HG03442 (cell line): ENCODE measurements at regions not wholly inside any gene's neighbourhood (a gene's known extent, or its start where the extent isn't known, plus 50 kb on each side); places are given as distances from the start of the nearest gene placed in this dataset.
"Not testable (repeated sequence)": the region's sequence is repeated elsewhere in the genome, so short reads cannot be mapped to it uniquely, and the experiment has no call there.

ENCODE experiments used
- ATAC-seq: cut with Tn5 transposase; IDR thresholded peaks from one replicate; pipeline ENCODE4 v1.9.1; 2021; ENCODE audit warnings: mild to moderate bottlenecking, moderate library complexity; ENCODE audit not compliant: unreplicated experiment

DNA sequence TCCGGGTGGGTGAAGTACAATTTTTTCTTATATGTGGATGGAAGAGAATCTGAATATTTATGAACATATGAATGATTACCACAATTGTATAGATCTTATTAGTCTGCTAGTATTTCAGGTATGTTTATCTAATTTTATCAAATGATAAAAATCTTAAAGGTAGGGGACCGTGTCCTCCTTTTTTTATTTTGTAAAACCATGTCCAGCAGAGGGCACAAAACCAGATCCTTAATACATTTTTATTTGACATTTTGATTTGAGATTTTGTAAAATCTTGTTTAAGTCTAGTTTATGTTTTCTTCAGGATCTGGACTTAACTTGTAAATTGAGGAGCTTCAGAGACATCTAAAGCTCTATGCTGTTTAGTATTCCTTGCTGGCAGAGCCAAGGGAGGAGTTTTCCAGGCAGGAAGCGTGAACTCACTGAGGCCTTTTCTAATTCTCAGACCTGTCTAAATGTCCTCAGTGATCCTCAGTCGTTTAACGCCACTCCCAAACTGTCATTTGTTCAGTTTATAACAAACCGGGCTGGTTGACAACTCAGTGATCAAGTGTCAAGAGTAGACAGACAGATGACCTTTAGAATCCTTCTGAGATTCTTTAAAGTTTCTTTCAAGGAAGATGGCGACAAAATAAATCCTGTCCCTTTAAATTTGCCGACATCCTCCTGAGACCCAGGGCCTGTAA, 263.9 kb downstream of the KTN1 start:
- ATAC-seq, result no peak

DNA sequence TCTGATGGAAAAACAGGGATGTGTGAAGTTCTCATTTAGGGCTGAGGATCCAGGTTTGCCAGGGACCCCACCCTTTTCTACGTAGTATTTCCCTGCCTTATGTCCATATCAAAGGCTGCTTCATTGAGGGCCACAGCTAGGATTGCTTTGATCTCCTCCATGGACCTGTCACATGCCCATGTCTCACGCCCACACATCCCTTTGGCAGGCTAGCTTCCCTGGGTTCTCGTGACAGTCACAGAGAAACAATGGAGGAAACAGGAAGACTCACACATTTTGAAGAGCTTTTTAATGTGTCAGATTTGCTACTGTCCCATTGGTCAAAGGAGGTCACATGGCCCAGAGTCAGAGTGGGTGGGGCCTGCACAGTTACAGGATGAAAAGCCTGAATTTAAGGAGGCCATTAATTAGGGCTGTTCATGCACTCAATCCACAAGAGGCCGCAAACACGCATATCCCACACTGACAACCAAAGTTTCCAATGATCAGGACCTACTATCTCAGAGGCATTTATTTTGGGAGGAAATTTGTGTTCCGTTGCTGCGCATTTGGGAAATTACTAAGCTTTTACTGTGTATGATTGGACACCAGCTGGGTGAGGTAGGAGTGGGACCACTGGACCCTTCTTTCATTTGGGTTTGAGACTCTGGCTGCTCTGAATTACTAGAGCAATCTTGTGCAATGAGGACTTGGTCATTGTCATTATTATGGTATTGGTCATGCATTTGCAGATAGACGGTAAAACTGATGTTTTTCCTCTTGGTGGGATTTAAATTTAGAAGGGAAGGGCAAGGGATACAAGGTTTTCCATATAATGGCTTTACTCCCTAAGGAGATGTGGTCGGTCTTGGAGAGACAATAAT, 266.2 kb downstream of the KTN1 start:
- ATAC-seq, result no peak

DNA sequence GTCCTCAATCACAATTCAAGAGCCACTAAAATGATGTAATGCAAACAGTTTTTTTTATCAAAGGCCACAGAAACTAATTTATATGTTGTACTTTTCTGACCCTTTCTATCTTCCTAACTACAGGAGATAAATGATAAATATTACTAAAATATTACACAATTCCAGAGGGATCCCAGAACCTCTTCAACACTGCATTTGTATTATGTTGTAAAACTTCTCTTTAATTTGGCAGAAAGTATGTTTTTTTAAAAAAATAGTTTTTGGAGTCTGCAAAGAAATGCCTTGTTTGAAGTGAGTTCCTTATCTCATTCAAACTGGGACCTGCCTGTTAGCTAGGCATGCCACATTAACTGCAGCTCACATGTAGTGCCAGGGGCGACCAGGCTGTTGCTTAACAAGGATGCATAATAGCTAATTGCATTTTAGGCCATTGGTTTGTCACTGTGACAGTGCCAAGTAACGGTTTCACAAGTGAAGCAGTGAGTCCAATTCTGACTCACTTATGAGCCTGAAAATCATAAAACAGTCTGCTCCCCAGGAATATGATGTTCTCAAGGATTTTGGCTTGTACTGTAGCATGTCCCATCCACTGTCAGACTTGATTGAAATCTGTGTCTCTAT, 266.9 kb downstream of the KTN1 start:
- ATAC-seq, result no peak

DNA sequence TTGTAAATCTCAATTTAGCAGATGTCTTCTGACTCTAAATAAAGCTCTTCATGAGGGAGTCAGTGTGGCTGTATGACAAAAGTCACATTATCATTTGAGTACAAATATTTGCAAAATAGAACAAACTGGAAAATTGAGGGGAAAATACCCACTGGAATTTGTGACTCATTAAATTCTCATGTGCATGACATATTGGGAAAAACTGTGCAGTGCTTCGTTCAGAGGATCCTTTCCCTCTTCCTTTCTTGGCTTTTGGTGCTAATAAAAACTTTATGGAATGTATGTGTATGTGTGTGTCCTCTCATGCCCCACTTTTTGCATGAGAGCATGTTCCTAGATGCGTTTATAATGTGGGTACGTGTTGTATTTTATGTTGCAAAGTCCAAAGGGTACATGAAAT, 267.8 kb downstream of the KTN1 start:
- no peak for ATAC-seq

DNA sequence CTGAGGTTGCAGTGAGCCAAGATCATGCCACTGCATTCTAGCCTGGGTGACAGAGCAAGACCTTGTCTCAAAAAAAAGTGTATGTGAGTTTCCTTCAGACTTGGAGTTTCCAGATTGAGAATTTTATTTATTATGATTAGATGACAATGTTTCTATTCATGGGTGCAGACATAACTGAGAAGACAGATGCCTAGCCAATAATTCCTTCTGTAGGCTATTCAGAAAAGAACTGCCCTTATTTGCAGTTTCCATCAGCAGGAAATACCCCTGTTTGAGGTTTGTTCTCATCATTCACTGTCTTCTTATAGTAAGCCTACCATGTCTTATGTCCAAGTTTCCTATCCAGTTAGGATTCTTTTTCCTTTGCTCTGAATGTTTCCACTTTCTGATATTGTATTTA, 269.0 kb downstream of the KTN1 start:
- no peak for ATAC-seq

DNA sequence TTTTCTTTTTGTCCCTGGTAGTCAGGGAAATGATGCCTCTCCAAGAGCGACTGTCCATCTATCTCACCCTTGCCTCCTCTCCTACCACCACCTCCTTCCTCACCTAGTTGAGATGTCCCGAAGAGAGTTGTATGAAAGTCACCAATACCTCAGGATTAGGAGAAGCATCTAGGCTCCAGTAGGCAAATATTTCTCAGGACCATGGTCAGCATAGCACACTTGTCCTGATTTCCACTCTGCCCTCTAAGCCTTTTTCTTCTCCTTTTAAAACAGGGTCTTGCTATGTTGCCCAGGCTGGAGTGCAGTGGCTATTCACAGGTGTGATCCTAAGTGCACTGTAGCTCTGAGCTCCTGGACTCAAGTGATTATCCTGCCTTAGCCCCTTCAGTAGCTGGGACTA, 268.4 kb upstream of the PELI2 start:
- ATAC-seq, result no peak

DNA sequence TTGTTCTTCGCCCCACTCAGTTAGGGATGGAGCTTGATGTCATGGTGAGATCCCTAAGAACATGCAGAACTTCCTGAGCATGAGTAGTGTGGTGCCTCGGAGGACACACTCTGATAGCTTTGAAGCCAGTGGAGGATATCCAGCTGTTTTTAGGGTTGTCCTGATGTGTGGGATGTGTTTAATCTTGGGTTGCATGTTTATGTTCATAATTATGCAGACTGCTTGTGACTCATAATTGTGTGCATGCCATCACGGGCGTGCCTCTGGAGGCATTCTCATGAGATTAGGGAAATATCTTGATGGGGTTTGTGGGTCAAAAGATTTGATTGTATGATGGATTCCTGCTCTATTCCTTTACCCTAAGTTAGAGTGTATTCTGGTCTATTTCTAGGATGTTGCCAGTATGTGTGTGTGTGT, 267.4 kb upstream of the PELI2 start:
- no peak for ATAC-seq

DNA sequence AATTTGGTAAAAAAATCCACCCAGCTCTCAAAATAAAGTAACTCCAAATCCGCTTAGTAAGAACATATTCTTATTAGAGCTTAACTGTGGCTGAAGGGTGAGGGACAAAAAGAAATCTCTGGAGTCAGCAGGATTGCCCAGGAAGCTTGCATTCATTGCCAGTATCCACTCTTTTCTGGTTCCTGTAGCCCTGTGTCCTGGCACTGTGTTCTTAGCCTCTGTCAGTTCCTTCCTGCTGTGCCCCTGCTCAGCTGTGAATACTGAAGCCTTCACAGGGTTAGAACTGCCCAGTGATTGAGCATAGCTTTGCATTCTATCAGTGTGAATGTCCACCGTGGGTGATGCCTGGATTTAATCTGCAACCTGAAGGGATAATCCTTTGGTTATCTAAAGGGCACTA, 266.9 kb upstream of the PELI2 start:
- no peak for ATAC-seq

DNA sequence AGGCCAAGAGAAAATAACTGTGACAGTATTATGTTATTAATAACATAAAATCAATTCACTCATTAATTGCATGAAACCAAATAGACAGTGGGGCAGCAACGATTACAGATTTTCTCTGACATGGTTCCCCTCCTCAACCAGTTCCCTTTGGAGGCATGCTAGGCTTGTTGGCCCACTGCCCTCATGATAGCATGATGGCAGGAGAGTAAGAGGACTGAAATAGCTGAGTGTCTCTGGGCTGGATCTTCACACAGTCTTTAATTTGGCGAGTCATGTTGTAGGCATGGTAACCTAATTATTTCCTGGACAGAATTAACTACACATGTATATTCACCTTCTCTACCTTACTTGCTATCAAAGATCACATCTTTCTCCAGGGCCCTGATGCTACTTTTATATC, 266.2 kb upstream of the PELI2 start:
- ATAC-seq, result no peak

DNA sequence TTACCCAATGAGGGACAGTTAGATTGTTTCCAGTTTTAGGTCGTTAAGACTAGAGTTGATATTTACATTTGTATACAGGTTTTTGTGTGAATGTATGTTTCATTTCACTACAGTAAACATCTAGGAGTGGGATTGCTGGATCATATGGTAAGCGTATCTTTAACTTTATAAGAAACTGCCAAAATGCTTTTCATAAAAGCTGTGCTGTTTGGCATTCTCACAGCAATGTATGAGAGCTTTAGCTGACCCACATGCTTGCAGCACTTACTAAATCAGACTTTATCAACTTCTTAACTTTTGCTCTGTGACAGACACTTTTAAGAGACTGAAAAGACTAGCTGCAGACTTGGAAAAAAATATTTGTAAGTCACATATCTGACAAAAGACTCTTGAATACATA, 262.5 kb upstream of the PELI2 start:
- ATAC-seq, result no peak

DNA sequence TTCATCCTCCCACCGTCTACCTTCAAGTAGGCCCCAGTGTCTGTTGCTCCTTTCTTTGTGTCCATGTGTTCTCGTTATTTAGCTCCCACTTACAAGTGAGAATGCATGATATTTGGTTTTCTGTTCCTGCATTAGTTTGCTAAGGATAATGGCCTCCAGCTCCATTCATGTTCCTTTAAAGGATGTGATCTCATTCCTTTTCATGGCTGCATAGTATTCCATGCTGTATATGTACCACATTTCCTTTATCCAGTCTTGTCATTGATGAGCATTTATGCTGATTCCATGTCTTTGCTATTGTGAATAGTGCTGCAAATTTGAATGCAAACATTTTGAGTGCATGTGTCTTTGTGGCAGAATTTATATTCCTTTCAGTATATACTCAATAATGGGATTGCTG, 259.6 kb upstream of the PELI2 start:
- ATAC-seq, result no peak

DNA sequence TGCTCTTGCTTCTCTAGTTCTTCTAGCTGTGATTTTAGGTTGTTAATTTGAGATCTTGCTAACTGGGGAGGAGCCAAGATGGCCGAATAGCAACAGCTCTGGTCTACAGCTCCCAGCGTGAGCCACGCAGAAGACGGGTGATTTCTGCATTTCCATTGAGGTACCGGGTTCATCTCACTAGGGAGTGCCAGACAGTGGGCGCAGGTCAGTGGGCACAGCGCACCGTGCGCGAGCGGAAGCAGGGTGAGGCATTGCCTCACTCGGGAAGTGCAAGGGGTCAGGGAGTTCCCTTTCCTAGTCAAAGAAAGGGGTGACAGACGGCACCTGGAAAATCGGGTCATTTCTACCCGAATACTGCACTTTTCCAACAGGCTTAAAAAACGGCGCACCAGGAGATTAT, 256.6 kb upstream of the PELI2 start:
- ATAC-seq, result not testable (repeated sequence)

DNA sequence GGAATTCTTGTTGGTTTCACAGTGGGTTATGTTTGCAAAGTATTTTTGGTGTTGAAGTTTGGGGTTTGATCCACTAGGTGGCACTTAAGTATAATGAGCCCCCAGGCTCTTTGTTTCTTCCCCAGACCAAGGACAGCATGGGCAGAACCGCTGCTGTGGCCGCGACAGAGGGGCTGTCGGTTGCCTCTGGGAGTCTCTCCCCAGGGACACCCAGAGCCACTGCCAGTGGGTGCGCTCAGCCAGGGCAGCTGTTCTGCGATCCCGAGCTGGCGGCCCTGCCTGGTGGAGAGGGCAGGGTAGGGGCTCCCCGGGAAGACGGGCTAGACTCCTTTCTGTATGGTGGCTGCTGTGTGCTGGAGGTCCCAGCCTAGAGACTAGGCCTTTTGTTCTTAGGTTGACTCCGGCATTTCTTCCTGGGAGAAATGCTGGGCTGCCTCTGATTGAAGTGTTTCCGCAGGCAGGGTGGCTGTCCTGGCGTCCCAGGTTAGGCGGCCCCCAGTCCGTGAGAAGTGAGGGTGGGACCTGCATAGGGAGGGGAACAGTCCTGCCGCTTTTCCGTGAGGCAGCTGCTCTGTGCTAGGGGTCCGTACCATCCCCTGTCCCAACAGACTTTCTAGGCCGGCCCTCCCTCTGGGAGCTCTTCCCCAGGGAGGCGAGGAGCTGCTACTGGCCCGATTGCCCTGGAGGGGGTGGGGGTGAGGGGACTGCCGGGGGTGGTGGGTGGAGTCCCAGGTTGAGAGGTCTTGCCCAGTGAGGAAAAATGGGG, 253.1 kb upstream of the PELI2 start:
- ATAC-seq, result no peak

DNA sequence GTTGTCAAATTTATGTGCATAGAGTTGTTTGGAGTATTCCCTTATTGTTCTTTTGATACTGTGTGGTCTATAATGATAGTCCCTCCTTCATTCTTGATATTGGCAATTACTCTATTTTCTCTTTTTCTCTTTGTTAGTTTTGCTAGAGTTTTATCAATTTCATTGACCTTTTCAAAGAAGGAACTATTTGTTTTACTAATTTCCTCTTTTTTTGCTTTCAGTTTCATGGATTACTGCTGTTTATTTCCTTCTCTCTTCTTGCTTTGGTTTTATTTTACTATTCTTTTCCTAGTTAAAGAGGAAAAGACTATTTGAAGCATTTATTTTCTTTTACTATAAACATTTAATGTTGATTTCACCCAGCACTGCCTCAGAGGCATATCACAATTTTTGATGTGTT, 250.9 kb upstream of the PELI2 start:
- no peak for ATAC-seq

DNA sequence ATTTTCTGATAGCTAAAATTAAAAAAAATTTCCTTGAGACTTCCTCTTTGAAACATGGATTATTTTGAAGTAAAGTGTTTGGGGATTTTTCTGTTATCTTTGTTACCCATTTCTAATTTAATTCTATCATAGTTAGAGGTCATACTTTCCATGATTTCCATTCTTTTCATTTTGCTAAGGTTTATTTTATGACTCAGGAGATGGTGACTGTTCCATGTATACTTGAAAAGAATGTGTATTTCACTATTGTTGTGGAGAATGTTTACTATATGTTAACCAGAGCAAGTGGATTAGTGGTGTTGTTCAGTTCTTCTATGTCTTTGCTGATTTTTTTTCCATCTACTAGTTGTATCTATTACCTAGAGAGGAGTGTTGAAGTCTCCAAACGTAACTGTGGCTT, 250.5 kb upstream of the PELI2 start:
- ATAC-seq, result no peak

DNA sequence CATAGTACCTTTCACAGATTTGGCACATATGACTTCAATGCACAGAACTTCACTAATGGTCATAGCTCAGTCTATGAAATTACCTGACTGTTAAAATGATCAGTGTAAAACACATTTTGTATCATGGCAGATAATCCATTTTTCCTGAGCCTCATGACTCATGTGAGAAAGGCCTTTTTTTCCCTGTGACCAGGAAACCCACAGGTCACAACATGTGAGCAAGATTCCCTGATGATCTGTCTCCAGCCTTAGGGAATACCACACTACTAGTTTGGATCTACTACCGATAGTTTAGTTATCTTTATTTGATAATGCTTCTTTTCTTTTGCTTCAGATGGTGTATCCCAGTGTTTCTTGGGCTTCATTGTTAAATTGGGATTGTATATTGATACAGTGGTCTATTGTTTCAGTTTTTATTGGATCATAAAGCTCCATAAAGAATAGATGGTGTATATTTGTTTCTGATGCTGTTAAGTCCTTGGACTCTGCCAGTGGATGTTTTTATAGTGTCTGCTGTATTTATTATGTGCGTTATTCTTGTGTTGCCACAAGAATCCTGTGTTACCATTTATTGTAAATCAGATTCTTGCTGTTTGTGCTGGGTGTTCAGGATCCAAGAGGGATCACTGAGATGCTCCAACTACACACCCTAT, 248.7 kb upstream of the PELI2 start:
- ATAC-seq, result no peak

DNA sequence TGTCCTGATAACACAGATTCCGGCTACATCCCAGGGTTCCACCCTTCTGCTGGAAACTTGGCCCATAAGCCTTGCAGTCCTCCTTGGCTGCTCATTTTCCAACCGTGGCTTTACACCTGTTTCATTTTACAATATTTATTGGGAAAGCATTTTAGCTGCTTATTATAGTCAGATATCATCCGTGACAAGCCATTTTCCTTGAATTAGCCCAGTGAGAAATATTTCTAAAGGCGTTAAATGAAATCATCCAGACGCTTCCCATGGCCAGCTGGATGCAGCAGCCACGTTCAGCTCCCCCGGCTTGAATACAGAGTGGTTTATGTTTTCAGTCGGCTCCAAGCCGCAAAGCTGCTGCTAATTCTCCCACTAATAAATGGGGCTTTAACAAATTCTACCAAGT, 245.0 kb upstream of the PELI2 start:
- ATAC-seq, result no peak

DNA sequence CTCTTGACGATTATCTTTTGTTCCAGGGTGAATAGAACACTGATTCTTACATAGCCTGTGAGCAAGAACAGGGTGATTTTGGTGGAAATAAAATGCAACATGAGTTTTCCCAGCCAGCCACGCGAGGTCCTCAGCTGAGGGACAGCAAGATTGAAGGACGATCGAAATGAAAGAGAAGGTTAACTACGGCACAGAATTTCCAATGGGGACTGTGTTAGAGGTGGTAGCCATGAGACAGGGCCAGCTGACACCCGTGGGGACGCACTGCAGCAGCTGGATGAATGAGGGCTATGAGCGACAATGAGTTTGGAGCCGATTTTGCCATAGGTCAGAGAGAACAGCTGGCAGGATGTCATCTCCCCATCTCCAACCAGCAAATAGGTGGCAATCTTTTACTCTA, 243.4 kb upstream of the PELI2 start:
- no peak for ATAC-seq

DNA sequence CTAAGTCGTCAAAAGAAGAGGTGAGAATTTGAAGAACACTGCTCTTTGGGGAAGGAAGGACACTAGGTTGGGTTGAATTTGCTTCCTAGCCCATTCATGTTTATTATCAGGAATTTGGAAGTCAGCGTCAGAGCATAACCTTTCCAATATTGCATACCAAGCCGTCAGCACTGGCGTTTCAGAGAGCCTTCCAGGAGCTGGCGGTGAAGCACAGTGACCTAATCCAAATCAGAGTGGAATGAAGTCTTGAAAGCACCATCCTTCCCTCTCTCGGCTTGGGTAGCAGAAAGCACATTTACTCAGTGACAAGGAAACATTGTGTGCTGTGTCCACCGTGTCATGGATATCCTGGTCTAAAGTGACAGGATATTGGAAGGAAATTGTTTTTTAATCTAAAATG, 240.3 kb upstream of the PELI2 start:
- ATAC-seq, result no peak

DNA sequence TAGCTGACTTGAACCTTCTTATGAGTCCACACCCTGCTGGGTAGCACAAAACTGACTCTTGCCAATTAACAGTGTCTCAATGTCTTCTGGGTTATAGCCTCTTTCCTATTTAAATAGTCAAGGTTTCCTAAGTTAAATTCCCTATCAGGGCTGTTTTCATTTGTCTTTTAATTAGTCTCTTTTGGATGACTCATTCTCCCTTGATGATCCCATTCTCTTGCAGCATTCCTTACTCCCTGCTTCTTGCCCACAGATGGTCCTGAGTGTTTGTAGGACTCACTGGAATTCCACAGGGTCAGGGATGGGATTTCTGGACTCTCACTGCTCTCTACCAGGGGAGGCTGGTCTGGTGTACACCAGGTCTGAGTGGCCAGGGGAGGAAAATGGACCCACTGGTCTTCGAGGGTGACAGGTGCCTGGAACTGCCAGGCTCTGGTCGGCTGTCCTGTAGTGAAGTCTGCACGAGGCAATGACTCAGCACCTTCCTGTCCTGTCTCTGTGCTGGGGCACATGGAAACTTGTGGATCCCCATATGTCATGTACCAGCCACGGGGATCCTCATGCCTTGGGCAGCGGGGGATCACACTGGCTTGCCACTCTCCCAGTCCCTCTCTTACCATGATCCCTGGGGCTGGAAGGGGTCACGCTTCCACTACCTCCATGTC, 236.5 kb upstream of the PELI2 start:
- ATAC-seq, result no peak
